ENCODE measurements at regions not wholly inside any gene's neighbourhood (a gene's known extent, or its start where the extent isn't known, plus 50 kb on each side); places are given as distances from the start of the nearest gene placed in this dataset.

- intact Hi-C loops (cut with micrococcal nuclease) = no loop called here
- Mint-ChIP-seq H3K9me3 (ENCODE audit: insufficient read depth) (no peaks in the 10 kb centered on the region), H3K27me3 (no peaks in the 10 kb centered on the region), H3K27ac (no peak overlapping the region), H3K4me1 (no peaks in the 10 kb centered on the region), H3K4me3 (no peak overlapping the region)
- no peak overlapping the region for H3K9ac ChIP-seq (ENCODE audit: low read length)
- ChIA-PET POLR2A (no interaction called here), CTCF (no interaction called here)
- DNase-seq (no peak), ATAC-seq (ENCODE audit: low read depth) (no peak)
- no peaks in the 10 kb centered on the region for H3K27me3 ChIP-seq (replicated peaks in 1 of 4; ENCODE audit: control extremely low read depth in 1 of 4, control insufficient read depth in 3 of 4, insufficient read depth in 4 of 4, low read length in 3 of 4)
- no peaks in the 10 kb centered on the region for H3K4me1 ChIP-seq (ENCODE audit: control insufficient read depth in 2 of 2, insufficient read depth in 2 of 2, low read length in 2 of 2)
- no peak overlapping the region for H2AFZ ChIP-seq (ENCODE audit: insufficient read depth, low read depth, low read length, poor library complexity, severe bottlenecking)
- TF ChIP-seq EZH2 (IDR thresholded peaks at IDR 0.05; ENCODE audit: borderline replicate concordance, insufficient read depth, low read depth, low read length, poor library complexity, severe bottlenecking) (no peak), CTCF (IDR thresholded peaks at IDR 0.05) (no peak)
- H3K9me3 ChIP-seq (ENCODE audit: control extremely low read depth in 1 of 3, control insufficient read depth in 2 of 3, insufficient read depth in 1 of 3, low read length in 2 of 3) = peaks cover 0 to 4% (median 0%) of the 10 kb centered on the region in 3 donors
- H3K79me2 ChIP-seq (ENCODE audit: control insufficient read depth, insufficient read depth, low read length) = no peaks in the 10 kb centered on the region
- H3K4me2 ChIP-seq (replicated peaks; ENCODE audit: low read depth, low read length, poor library complexity, severe bottlenecking) = no peak overlapping the region
- H4K20me1 ChIP-seq (ENCODE audit: control insufficient read depth, insufficient read depth, low read length, poor library complexity, severe bottlenecking) = no peaks in the 10 kb centered on the region
- H3K36me3 ChIP-seq (replicated peaks in 1 of 2; ENCODE audit: control extremely low read depth in 1 of 2, control insufficient read depth in 1 of 2, extremely low read depth in 1 of 2, insufficient read depth in 2 of 2, low read length in 1 of 2) = no peaks in the 10 kb centered on the region
- H3K4me3 ChIP-seq (ENCODE audit: control extremely low read depth in 1 of 5, extremely low read depth in 1 of 5, insufficient read depth in 1 of 5, low read depth in 2 of 5, low read length in 4 of 5) = no peak overlapping the region
- H3K27ac ChIP-seq (ENCODE audit: low read length in 2 of 2) = no peak overlapping the region
- no CpG with 5 or more reads among the region's 7 CpGs for WGBS (ENCODE audit: insufficient coverage)
Observed at GRCh38 chr2:122028371-122029100, 273.1 kb downstream of the TSN start.

GRCh38 chr2:122029456-122029855, 274.0 kb downstream of the TSN start:
- H3K27ac Mint-ChIP-seq = no peak overlapping the region

More at GRCh38 chr2:122029456-122029855, 274.0 kb downstream of the TSN start:
- no peak overlapping the region for H3K9ac ChIP-seq (ENCODE audit: low read length)
- ChIA-PET POLR2A (no interaction called here), CTCF (no interaction called here)
- WGBS (ENCODE audit: insufficient coverage) = 93% methylated on average over 6 of the region's 7 CpGs
- H3K27me3 ChIP-seq (replicated peaks in 1 of 4; ENCODE audit: control extremely low read depth in 1 of 4, control insufficient read depth in 3 of 4, insufficient read depth in 4 of 4, low read length in 3 of 4) = no peaks in the 10 kb centered on the region
- DNase-seq = no peak
- TF ChIP-seq EZH2 (IDR thresholded peaks at IDR 0.05; ENCODE audit: borderline replicate concordance, insufficient read depth, low read depth, low read length, poor library complexity, severe bottlenecking) (no peak), CTCF (IDR thresholded peaks at IDR 0.05) (no peak)
- H3K4me3 Mint-ChIP-seq = no peak overlapping the region
- no peaks in the 10 kb centered on the region for H3K9me3 Mint-ChIP-seq (ENCODE audit: insufficient read depth)
- H2AFZ ChIP-seq (ENCODE audit: insufficient read depth, low read depth, low read length, poor library complexity, severe bottlenecking) = no peak overlapping the region
- H3K4me2 ChIP-seq (replicated peaks; ENCODE audit: low read depth, low read length, poor library complexity, severe bottlenecking) = no peak overlapping the region
- H3K79me2 ChIP-seq (ENCODE audit: control insufficient read depth, insufficient read depth, low read length) = no peaks in the 10 kb centered on the region
- no peaks in the 10 kb centered on the region for H3K36me3 ChIP-seq (replicated peaks in 1 of 2; ENCODE audit: control extremely low read depth in 1 of 2, control insufficient read depth in 1 of 2, extremely low read depth in 1 of 2, insufficient read depth in 2 of 2, low read length in 1 of 2)
- H3K4me1 Mint-ChIP-seq = no peaks in the 10 kb centered on the region
- H3K4me3 ChIP-seq (ENCODE audit: control extremely low read depth in 1 of 5, extremely low read depth in 1 of 5, insufficient read depth in 1 of 5, low read depth in 2 of 5, low read length in 4 of 5) = no peak overlapping the region
- no peak for ATAC-seq (ENCODE audit: low read depth)
- no peaks in the 10 kb centered on the region for H3K27me3 Mint-ChIP-seq
- H3K9me3 ChIP-seq (ENCODE audit: control extremely low read depth in 1 of 3, control insufficient read depth in 2 of 3, insufficient read depth in 1 of 3, low read length in 2 of 3) = peaks cover 0 to 4% (median 0%) of the 10 kb centered on the region in 3 donors
- no peaks in the 10 kb centered on the region for H3K4me1 ChIP-seq (ENCODE audit: control insufficient read depth in 2 of 2, insufficient read depth in 2 of 2, low read length in 2 of 2)
- intact Hi-C loops (cut with micrococcal nuclease) = no loop called here
- H4K20me1 ChIP-seq (ENCODE audit: control insufficient read depth, insufficient read depth, low read length, poor library complexity, severe bottlenecking) = no peaks in the 10 kb centered on the region
- H3K27ac ChIP-seq (ENCODE audit: low read length in 2 of 2) = no peak overlapping the region
